Glomerular visceral epithelial cell (primary cell): ENCODE measurements at regions not wholly inside any gene's neighbourhood (a gene's known extent, or its start where the extent isn't known, plus 50 kb on each side); places are given as distances from the start of the nearest gene placed in this dataset.

Experiments used
- DNase-seq: peaks from one replicate; pipeline ENCODE4 v3.0.0-alpha.2; 2016; ENCODE audit errors: extremely low spot score

GRCh38 chr12:84807249-84807648 is 105.3 kb downstream of the SLC6A15 start:
- no peak for DNase-seq

DNA sequence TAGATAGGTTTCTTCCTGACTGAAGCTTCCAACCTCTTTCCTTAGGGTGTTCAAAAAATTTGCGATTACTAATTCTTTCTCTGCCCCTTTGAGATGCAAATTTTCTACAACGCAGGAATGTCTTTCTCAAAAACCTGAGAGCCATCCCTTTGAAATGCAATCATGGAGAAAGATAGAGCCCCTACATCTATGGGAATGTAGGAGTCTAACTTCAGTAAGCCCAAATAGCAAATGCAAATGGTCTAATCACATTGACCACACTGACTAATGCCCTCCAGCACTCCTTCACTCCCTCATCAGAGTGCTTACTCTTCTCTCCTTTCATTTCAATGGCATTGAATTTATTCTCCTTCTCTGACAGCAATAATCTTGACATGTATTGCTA is 107.1 kb downstream of the SLC6A15 start:
- DNase-seq: no peak

GRCh38 chr12:84804691-84805473 is 107.7 kb downstream of the SLC6A15 start:
- DNase-seq: no peak

DNA sequence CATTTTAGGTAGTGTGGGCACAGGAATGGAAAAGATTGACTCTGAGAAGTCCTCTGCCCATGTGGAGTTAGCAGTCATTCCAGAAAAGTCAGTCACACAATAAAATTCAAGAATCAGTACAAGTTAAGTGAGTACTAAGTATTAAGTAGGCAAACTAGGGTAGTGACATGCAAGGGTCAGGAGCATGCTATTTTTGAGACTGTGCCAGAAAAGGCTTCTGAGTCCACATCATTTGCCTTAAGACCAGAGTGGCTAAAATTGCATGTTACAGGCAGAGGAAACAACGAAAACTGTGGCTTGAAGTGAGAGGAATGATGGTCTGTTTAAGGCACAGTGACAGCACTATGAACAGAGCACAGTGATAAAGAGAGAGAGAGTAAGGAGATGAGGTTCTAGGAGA is 108.9 kb downstream of the SLC6A15 start:
- DNase-seq: no peak

GRCh38 chr12:84802161-84802560 is 110.4 kb downstream of the SLC6A15 start:
- DNase-seq: no peak

GRCh38 chr12:84793558-84794367 is 118.8 kb downstream of the SLC6A15 start:
- DNase-seq: peak; percentile 1

- DNase-seq: no peak
These were observed 121.2 kb downstream of the SLC6A15 start for GRCh38 chr12:84791444-84791843.

DNA sequence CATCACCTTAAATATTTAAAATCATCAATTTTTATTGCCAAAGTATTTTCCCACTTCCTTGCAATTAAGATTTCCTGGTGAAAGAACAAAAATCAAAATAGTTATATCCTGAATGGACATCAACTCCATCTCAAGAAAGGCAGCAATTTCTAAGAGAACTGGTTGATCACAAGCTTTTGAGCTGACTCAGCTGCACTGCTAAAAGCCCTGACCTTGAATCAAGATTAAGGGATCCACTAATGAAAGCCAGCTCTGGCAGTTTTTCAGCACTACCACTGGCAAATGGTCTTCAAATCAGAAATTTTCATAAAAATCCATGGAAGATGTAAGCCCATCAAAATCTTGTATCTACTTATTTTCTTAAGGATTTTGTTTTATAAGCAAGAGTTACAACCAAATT is 123.4 kb downstream of the SLC6A15 start:
- no peak for DNase-seq

DNA sequence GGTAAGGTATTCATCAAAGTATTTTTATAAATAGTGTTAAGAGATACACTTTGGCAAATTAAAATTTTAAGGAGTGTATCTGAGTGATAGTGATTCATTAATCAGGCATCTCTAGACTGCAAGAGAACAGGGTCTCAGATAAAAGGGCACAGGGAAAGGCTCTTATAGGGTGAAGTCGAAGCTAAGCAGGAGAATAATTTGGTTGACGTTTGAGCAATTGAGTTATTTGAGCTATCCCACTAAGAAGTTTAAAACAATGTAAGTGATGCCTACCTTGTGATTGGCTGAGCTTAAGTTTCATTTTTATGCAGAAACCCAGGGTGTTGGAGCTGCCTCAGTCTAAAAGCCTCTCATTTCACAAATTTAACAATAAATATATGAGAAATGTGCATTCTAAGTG is 125.3 kb downstream of the SLC6A15 start:
- DNase-seq: no peak

DNA sequence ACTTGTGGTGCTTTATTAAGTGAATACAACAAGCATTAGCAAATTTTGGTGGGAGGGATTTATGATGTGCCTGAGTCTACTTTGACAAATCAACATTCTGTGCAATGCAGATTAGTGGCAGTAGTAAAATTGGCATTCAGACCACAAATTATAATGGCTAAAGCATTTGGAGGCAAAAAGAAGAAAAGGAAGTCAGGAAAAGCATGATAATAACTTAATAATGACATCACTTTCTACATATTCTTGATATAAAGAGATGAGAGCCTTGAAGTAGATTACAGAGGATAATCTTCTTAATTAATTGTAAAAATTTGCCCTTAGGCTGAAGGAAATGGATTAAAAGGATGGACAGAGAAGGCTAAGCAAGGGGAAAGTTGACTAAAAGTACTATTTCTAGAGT is 126.0 kb downstream of the SLC6A15 start:
- no peak for DNase-seq

DNA sequence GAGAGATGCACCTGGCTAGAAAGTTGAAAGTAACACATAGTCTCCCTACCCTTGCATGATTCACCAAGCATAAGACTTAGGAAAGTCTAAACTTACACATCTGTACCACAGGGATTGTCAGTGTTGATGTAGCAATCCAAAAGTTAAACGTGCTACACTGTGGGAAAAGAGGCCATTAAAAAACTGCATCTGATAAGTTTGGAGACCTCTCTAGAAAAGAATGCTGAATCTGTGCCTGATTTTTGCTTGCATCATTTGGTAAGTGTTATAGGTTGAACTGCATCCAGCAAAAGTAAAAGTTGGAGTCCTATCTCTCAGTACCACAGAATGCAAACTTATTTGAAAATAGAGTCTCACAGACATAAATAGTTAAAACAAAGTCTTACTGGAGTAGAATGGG is 126.6 kb downstream of the SLC6A15 start:
- DNase-seq: no peak

- DNase-seq: no peak
These were observed 127.3 kb downstream of the SLC6A15 start for GRCh38 chr12:84785281-84785680.

- DNase-seq: no peak
These were observed 133.4 kb downstream of the SLC6A15 start for GRCh38 chr12:84779169-84779568.

DNA sequence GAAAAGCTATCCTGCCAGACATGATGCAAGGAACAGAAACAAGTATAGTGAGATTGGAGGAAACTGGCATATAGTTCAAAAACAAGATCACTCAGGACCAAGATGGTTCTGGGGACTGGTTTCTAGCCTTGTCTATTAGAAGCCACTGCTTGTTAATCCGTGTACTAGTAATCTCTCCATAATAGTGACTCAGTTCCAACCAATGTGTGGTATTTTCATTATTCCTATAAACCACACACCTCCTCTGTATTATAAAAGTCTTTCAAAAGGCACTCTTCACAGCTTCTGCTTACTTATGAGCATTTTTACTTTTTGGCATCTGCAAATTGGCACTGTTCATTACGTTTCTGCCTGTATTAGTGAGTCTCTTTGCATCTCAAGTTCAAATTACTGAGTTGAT is 140.3 kb downstream of the SLC6A15 start:
- peak; percentile 13 for DNase-seq

- DNase-seq: no peak
These were observed 145.5 kb downstream of the SLC6A15 start for GRCh38 chr12:84767079-84767478.

GRCh38 chr12:84766375-84766774 is 146.2 kb downstream of the SLC6A15 start:
- DNase-seq: no peak

DNA sequence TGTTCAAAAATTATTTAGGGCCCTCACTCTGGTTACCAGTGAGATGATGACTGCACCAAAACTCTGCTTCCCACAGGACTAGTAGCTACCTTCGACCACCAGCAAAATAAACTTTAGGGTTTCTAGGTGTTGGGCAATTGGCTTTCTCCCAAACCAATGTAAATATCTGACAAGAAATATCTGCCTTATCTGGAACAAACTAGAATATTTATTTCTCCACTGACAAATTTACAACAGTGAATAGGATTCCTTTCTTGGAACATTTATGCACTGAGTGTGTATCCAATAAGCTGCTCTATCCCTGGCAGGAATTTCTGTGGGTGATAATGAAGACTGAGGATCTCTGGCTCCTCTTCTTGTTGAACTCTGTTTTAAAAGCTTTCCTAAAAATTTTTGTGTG is 148.6 kb downstream of the SLC6A15 start:
- no peak for DNase-seq

DNA sequence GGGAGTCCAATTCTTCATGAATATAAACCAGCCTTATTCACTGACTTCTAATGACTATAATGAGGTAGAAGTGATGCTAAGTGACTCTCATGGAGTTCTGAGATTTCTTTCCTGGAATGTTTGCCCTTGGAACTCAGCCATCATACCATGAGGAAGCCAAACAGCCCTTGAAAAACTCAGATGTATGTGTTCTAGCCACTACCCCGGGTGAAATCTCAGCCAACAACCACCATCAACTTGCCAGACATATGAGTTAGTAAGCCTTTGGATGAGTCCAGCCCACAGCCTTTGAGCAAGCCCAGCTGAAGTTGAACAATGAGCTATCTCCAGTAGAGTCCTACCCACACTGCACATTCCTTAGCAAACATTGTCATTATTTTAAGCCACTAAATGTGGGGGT is 149.5 kb downstream of the SLC6A15 start:
- DNase-seq: no peak

DNA sequence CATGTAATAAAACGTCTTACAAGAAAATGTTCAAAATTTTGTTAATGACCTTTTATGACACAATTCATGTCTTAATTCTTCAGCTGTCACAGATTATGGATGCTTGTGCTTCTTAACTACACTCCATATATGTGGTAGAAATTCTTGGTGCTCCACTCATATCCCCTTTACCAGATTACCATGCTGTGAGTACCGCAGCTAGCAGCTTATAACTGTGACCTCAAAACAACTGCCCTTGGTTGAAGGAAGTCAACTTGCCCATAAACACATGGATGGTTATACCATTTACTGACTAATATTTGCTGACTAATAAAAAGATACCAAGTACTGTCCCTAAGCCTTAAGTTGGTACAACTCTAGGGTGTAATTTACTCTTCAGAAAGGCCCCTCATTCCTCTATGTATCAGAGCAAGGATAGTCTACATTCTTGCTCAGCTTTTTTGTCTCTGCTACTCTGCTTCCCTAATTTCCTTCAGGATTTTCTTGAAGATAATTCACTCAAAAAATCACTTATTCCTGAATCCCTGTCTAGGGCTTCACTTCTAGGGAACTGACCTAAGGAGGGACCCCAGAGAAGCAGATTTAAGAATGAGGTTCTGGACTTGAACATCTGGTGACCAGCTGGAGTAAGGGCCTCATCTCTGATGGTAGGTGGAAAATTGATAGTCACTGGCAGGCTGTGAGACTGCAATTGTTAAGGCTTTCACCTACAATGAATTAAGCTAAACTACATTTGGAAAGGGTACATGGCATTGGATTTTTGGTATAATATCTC is 152.3 kb downstream of the SLC6A15 start:
- no peak for DNase-seq

GRCh38 chr12:84757978-84758377 is 154.6 kb downstream of the SLC6A15 start:
- DNase-seq: no peak

DNA sequence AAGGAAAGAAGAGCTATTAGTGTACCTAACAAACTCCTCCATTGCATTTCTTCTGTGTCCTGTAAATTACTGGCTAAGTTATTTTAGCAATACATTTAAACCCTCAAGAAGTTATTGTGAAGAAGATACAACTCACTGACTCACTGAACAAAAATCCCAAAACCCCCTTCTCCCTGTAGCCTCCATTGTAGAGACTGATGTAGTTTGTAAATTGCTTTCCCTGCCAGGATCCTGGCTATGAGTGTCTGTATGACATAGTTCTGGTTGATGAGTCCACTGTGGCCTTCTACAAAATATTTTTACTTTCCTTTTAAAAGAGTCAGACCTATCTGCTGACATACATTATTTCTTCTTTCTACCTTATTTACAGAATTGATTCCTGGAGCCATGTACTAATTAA is 155.6 kb downstream of the SLC6A15 start:
- DNase-seq: no peak

- DNase-seq: no peak
These were observed 167.5 kb downstream of the SLC6A15 start for GRCh38 chr12:84745127-84745526.

DNA sequence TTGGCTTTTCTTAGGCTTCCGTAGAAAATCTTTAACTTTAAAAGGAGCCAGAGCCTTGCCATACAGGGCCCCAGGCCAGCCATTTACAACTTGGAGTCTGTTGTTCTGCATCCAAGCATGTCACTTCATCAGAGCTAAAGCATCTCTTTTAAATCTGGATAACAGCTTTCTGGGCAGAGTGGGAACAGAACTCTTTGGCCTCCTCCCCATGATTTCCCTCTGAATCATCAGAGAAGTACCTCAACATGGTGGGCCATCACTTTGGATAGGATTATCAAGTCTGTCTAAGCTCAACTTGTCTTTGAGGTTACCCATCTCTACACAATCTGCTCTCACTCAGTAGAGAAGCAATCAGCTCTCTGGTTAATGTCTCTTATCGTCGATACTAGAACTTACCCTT is 170.9 kb downstream of the SLC6A15 start:
- no peak for DNase-seq
